HepG2 (cell line): ENCODE measurements at regions not wholly inside any gene's neighbourhood (a gene's known extent, or its start where the extent isn't known, plus 50 kb on each side); places are given as distances from the start of the nearest gene placed in this dataset.

ENCODE experiments used
- ATAC-seq: fragments of 200-7000 bp; cut with Tn5 transposase; 3 replicates; pipeline ENCODE4 v1.9.1; 2020; ENCODE audit warnings: mild to moderate bottlenecking, moderate library complexity
- BruUV-seq: library from RNA; stranded (reverse); fragments of 400-500 nt; replicated peaks from 2 replicates; lab custom pipeline; 2021; lab: Mats Ljungman, UMichigan
- CTCF ChIA-PET: fragments of 300-600 bp; formaldehyde crosslinking; extraction: SDS; loops from one replicate; lab custom pipeline; 2021; ENCODE audit warnings: low total read pairs, inconsistent platforms, low intra/inter-chr PET ratio; lab: Yijun Ruan, JAX
- POLR2A ChIA-PET: fragments of 350-600 bp; sonication (Branson Sonifier 250); formaldehyde crosslinking; loops from one replicate; lab custom pipeline; 2020; ENCODE audit warnings: antibody characterized with exemption, inconsistent platforms; lab: Yijun Ruan, JAX
- DNase-seq: peaks from one replicate; pipeline ENCODE4 v3.0.0-alpha.2; 2015; ENCODE audit warnings: low spot score
- FAIRE-seq: peaks from 3 replicates; lab custom pipeline; 2011; peaks lifted over from hg19 to GRCh38; lab: Jason Lieb, UNC
- H2AFZ ChIP-seq: one replicate; pipeline ENCODE4 v1.6.1; 2011; ENCODE audit warnings: low read length, inconsistent platforms
- H3K27ac ChIP-seq: fragments of 300-600 bp; 3 replicates; pipeline ENCODE4 v1.8.0; 2011; ENCODE audit warnings: mixed run types, mild to moderate bottlenecking, mixed read lengths, low read length, inconsistent platforms; ENCODE audit not compliant: insufficient read depth; ENCODE audit errors: extremely low read length
- H3K27me3 ChIP-seq, 2 experiments: fragments of 200-600 bp in 1 of 2; 2 replicates in 1 of 2; 3 replicates in 1 of 2; pipeline versions ENCODE4 v1.6.0 to v1.8.0; 2011; ENCODE audit warnings: low read length in 2 of 2, mild to moderate bottlenecking in 2 of 2, moderate library complexity in 2 of 2, inconsistent platforms in 1 of 2; ENCODE audit not compliant: insufficient read depth in 2 of 2, control insufficient read depth in 1 of 2
- H3K36me3 ChIP-seq, 2 experiments: fragments of 200-600 bp in 1 of 2; replicated peaks in 1 of 2; 2 replicates in 1 of 2; 3 replicates in 1 of 2; pipeline versions ENCODE4 v1.5.1 to v1.8.0; 2011; ENCODE audit warnings: low read length in 2 of 2, inconsistent platforms in 1 of 2; ENCODE audit not compliant: insufficient read depth in 2 of 2, control insufficient read depth in 1 of 2
- H3K4me1 ChIP-seq: 2 replicates; pipeline ENCODE4 v1.5.1; 2012; ENCODE audit warnings: low read length, inconsistent platforms; ENCODE audit not compliant: insufficient read depth
- H3K4me2 ChIP-seq: 2 replicates; pipeline ENCODE4 v1.6.0; 2011; ENCODE audit warnings: low read depth, low read length, inconsistent platforms
- H3K4me3 ChIP-seq, 3 experiments: fragments of 200-600 bp in 1 of 3; sonication (generic), shearing (Covaris generic) in 1 of 3; replicated peaks in 1 of 3; 2 replicates each; pipeline ENCODE4 v1.5.1; 2011 to 2016; ENCODE audit warnings: low read length in 3 of 3, inconsistent platforms in 2 of 3, low read depth in 2 of 3, mild to moderate bottlenecking in 2 of 3, control low read depth in 1 of 3, mixed read lengths in 1 of 3; ENCODE audit not compliant: insufficient read depth in 1 of 3
- H3K79me2 ChIP-seq: one replicate; pipeline ENCODE4 v1.6.1; 2011; ENCODE audit warnings: low read length, inconsistent platforms; ENCODE audit not compliant: insufficient read depth
- H3K9ac ChIP-seq: 2 replicates; pipeline ENCODE4 v1.6.0; 2011; ENCODE audit warnings: mild to moderate bottlenecking, low read depth, low read length, inconsistent platforms; ENCODE audit not compliant: insufficient read depth
- H3K9me3 ChIP-seq: 2 replicates; pipeline ENCODE4 v1.5.1; 2012; ENCODE audit warnings: mild to moderate bottlenecking, low read length
- H4K20me1 ChIP-seq: 2 replicates; pipeline ENCODE4 v1.6.0; 2011; ENCODE audit warnings: inconsistent platforms, mild to moderate bottlenecking, low read length, moderate library complexity; ENCODE audit not compliant: insufficient read depth
- AHDC1 ChIP-seq: sonication (generic); formaldehyde crosslinking; IDR thresholded peaks from 2 replicates; pipeline ENCODE4 v1.5.1; 2020; ENCODE audit warnings: mild to moderate bottlenecking, missing genetic modification reagents, borderline replicate concordance
- ETV5 ChIP-seq: IDR thresholded peaks from 2 replicates; pipeline ENCODE4 v1.6.1; 2018; ENCODE audit warnings: missing biosample characterization, missing genetic modification reagents, inconsistent platforms, borderline replicate concordance
- SIN3A ChIP-seq: IDR thresholded peaks from 2 replicates; pipeline ENCODE4 v1.6.1; 2011; ENCODE audit warnings: low read depth, mild to moderate bottlenecking, control low read depth, low read length, borderline replicate concordance
- SNRNP70 ChIP-seq: fragments of 200-400 bp; formaldehyde crosslinking; IDR thresholded peaks from 2 replicates; pipeline ENCODE4 v1.6.1; 2017; ENCODE audit warnings: mild to moderate bottlenecking, low read depth, low read length, moderate library complexity
- TBX2 ChIP-seq: sonication (generic); formaldehyde crosslinking; IDR thresholded peaks from 2 replicates; pipeline ENCODE4 v1.5.0; 2020; ENCODE audit warnings: missing genetic modification reagents, mild to moderate bottlenecking, borderline replicate concordance
- UBTF ChIP-seq: sonication (generic); formaldehyde crosslinking; IDR thresholded peaks from 2 replicates; pipeline ENCODE4 v1.4.0; 2020; ENCODE audit warnings: mild to moderate bottlenecking, missing genetic modification reagents
- ZBTB44 ChIP-seq: sonication (generic); formaldehyde crosslinking; IDR thresholded peaks from 2 replicates; pipeline ENCODE4 v1.4.0; 2020; ENCODE audit warnings: missing genetic modification reagents
- ZNF543 ChIP-seq: sonication (generic); formaldehyde crosslinking; IDR thresholded peaks from 2 replicates; pipeline ENCODE4 v1.4.0; 2020; ENCODE audit warnings: mild to moderate bottlenecking, missing genetic modification reagents
- ZNF556 ChIP-seq: sonication (generic); formaldehyde crosslinking; IDR thresholded peaks from 2 replicates; pipeline ENCODE4 v1.4.0; 2020; ENCODE audit warnings: mild to moderate bottlenecking, missing genetic modification reagents, borderline replicate concordance
- ZNF615 ChIP-seq: sonication (generic); formaldehyde crosslinking; IDR thresholded peaks from 2 replicates; pipeline ENCODE4 v1.5.0; 2020; ENCODE audit warnings: mild to moderate bottlenecking, missing genetic modification reagents, borderline replicate concordance
- ZXDC ChIP-seq: sonication (generic); formaldehyde crosslinking; IDR thresholded peaks from 2 replicates; pipeline ENCODE4 v1.5.0; 2020; ENCODE audit warnings: mild to moderate bottlenecking, missing genetic modification reagents
- WGBS: methylation state at CpG from one replicate; pipeline ENCODE4 v1.1.6; 2017; ENCODE audit warnings: low lambda C conversion rate; 5-methylcytosine and 5-hydroxymethylcytosine counted together
- in situ Hi-C: cut with HindIII; loops from 2 replicates; pipeline ENCODE4 v1.10.0; 2017; ENCODE audit warnings: low pct_unique_long_range_greater_than_20kb; ENCODE audit not compliant: extremely low pct_ligation_motif_present
- intact Hi-C: fragments of 100-400 bp; cut with micrococcal nuclease; formaldehyde crosslinking; loops from one replicate; pipeline ENCODE4 v1.10.0; 2022; ENCODE audit not compliant: unreplicated experiment

- Histone ChIP-seq H3K9me3 (peaks cover 8% of the 10 kb centered on the region; the same call in 1 of the 2 replicates), H2AFZ (no peak overlapping the region), H3K27ac (no peak overlapping the region), H3K4me3 (no peak overlapping the region), H4K20me1 (no peaks in the 10 kb centered on the region), H3K4me1 (no peaks in the 10 kb centered on the region), H3K36me3 (no peaks in the 10 kb centered on the region), H3K4me2 (no peak overlapping the region), H3K9ac (no peak overlapping the region), H3K27me3 (no peaks in the 10 kb centered on the region), H3K79me2 (no peaks in the 10 kb centered on the region)
- BruUV-seq, result no TSS peak
- ChIA-PET POLR2A (no interaction called here), CTCF (no interaction called here)
- intact Hi-C loops, result no loop called here
- DNase-seq (no peak), ATAC-seq (no peak), FAIRE-seq (no peak)
- 0% methylated on average over 3 of the region's 3 CpGs for WGBS
- in situ Hi-C loops, result no loop called here
- no peak for TF ChIP-seq ZBTB44 (CRISPR knock-in tag)
- TF ChIP-seq SNRNP70, result no peak
- TF ChIP-seq ETV5, result no peak
- no peak for TF ChIP-seq TBX2 (CRISPR knock-in tag)
- no peak for TF ChIP-seq ZNF556 (CRISPR knock-in tag)
- no peak for TF ChIP-seq UBTF (CRISPR knock-in tag)
- TF ChIP-seq ZNF543 (CRISPR knock-in tag), result no peak
- no peak for TF ChIP-seq AHDC1 (CRISPR knock-in tag)
- no peak for TF ChIP-seq ZNF615 (CRISPR knock-in tag)
- TF ChIP-seq SIN3A, result no peak
- no peak for TF ChIP-seq ZXDC
Observed at GRCh38 chr2:122867941-122868340, 1112.5 kb downstream of the TSN start.
